ENCODE measurements at regions not wholly inside any gene's neighbourhood (a gene's known extent, or its start where the extent isn't known, plus 50 kb on each side); places are given as distances from the start of the nearest gene placed in this dataset.

DNA sequence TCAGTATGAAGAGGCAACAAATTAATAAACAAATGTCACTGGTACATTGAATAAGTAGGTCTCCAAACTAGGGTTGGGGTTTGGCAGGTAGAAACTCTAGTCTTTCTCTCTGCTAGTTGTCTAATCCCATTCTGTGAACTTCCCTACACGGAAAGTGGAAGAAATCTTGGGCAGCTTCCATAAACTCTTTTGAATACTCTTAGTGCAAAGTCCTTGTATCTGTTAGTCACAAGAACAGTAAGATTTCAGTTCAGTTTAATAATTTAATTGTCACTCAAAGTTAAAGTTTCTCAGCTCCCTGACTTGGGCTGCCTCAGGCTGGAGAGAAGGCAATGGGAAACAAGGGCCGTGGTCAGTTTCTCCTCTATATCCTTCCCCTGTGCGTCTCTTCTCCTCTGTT lies 135.4 kb upstream of the MDM1 start:
- Histone ChIP-seq H3K27ac (ENCODE audit: low read depth in 2 of 2, low read length in 2 of 2) (peak overlapping the region; percentile 55 to 67), H3K27me3 (ENCODE audit: control insufficient read depth, insufficient read depth, low read length) (no peaks in the 10 kb centered on the region), H3K4me3 (ENCODE audit: low read length in 3 of 3) (peak overlapping the region in 1 of 3 donors; percentile 29), H3K36me3 (ENCODE audit: control insufficient read depth in 2 of 3, insufficient read depth in 3 of 3, low read length in 3 of 3) (no peaks in the 10 kb centered on the region), H3K9ac (ENCODE audit: low read length in 3 of 3) (no peak overlapping the region), H3K4me1 (ENCODE audit: control insufficient read depth in 2 of 3, insufficient read depth in 2 of 3, low read depth in 1 of 3, low read length in 3 of 3) (no peaks in the 10 kb centered on the region), H3K9me3 (ENCODE audit: control insufficient read depth in 2 of 3, insufficient read depth in 1 of 3, low read length in 3 of 3) (no peaks in the 10 kb centered on the region)
- intact Hi-C loops (cut with DNase I): no loop called here
- TF ChIP-seq, protein P1, sequence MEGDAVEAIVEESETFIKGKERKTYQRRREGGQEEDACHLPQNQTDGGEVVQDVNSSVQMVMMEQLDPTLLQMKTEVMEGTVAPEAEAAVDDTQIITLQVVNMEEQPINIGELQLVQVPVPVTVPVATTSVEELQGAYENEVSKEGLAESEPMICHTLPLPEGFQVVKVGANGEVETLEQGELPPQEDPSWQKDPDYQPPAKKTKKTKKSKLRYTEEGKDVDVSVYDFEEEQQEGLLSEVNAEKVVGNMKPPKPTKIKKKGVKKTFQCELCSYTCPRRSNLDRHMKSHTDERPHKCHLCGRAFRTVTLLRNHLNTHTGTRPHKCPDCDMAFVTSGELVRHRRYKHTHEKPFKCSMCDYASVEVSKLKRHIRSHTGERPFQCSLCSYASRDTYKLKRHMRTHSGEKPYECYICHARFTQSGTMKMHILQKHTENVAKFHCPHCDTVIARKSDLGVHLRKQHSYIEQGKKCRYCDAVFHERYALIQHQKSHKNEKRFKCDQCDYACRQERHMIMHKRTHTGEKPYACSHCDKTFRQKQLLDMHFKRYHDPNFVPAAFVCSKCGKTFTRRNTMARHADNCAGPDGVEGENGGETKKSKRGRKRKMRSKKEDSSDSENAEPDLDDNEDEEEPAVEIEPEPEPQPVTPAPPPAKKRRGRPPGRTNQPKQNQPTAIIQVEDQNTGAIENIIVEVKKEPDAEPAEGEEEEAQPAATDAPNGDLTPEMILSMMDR (IDR thresholded peaks at IDR 0.05; ENCODE audit: borderline replicate concordance, extremely low read depth, insufficient read depth): no peak
- no peak for DNase-seq
- FAIRE-seq: no peak

DNA sequence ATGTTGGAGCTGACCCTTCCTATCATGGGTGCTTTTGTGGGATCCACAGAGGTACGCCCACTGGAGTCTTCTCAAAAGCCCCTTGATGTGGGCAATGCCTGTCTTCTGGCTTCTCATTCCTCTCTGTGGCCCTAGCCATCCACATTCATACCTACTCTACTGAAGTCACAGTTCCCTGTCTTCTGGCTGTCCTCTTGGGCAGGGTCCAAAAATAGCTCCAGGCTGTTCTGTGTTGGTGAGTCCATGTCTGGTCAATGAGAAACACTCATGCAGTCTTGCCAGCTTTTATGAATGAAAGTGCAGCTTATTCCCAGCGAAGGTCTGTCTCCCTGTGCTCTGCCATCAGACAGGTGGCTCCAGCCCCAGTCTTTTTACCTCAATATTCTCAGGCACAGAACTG lies 135.9 kb upstream of the MDM1 start:
- Histone ChIP-seq H3K27ac (ENCODE audit: low read depth in 2 of 2, low read length in 2 of 2) (peak overlapping the region; percentile 55 to 67), H3K9me3 (ENCODE audit: control insufficient read depth in 2 of 3, insufficient read depth in 1 of 3, low read length in 3 of 3) (no peaks in the 10 kb centered on the region), H3K4me1 (ENCODE audit: control insufficient read depth in 2 of 3, insufficient read depth in 2 of 3, low read depth in 1 of 3, low read length in 3 of 3) (no peaks in the 10 kb centered on the region), H3K36me3 (ENCODE audit: control insufficient read depth in 2 of 3, insufficient read depth in 3 of 3, low read length in 3 of 3) (no peaks in the 10 kb centered on the region), H3K27me3 (ENCODE audit: control insufficient read depth, insufficient read depth, low read length) (no peaks in the 10 kb centered on the region), H3K9ac (ENCODE audit: low read length in 3 of 3) (no peak overlapping the region), H3K4me3 (ENCODE audit: low read length in 3 of 3) (peak overlapping the region in 1 of 3 donors; percentile 29)
- intact Hi-C loops (cut with DNase I): no loop called here
- DNase-seq (no peak), FAIRE-seq (no peak)
- TF ChIP-seq, protein P1 (IDR thresholded peaks at IDR 0.05; ENCODE audit: borderline replicate concordance, extremely low read depth, insufficient read depth): no peak

GRCh38 chr12:68469113-68469512 lies 137.0 kb upstream of the MDM1 start:
- H3K36me3 ChIP-seq (ENCODE audit: control insufficient read depth in 2 of 3, insufficient read depth in 3 of 3, low read length in 3 of 3): no peaks in the 10 kb centered on the region
- DNase-seq (peak in 1 of 5 donors; percentile 33), FAIRE-seq (no peak)
- no peak overlapping the region for H3K4me3 ChIP-seq (ENCODE audit: low read length in 3 of 3)
- no peaks in the 10 kb centered on the region for H3K27me3 ChIP-seq (ENCODE audit: control insufficient read depth, insufficient read depth, low read length)
- intact Hi-C loops (cut with DNase I): no loop called here
- TF ChIP-seq, protein P1 (IDR thresholded peaks at IDR 0.05; ENCODE audit: borderline replicate concordance, extremely low read depth, insufficient read depth): no peak
- no peak overlapping the region for H3K27ac ChIP-seq (ENCODE audit: low read depth in 2 of 2, low read length in 2 of 2)
- H3K9me3 ChIP-seq (ENCODE audit: control insufficient read depth in 2 of 3, insufficient read depth in 1 of 3, low read length in 3 of 3): no peaks in the 10 kb centered on the region
- no peak overlapping the region for H3K9ac ChIP-seq (ENCODE audit: low read length in 3 of 3)
- H3K4me1 ChIP-seq (ENCODE audit: control insufficient read depth in 2 of 3, insufficient read depth in 2 of 3, low read depth in 1 of 3, low read length in 3 of 3): no peaks in the 10 kb centered on the region

- TF ChIP-seq, protein P1 (IDR thresholded peaks at IDR 0.05; ENCODE audit: borderline replicate concordance, extremely low read depth, insufficient read depth): no peak
- DNase-seq (no peak), FAIRE-seq (no peak)
- no peaks in the 10 kb centered on the region for H3K9me3 ChIP-seq (ENCODE audit: control insufficient read depth in 2 of 3, insufficient read depth in 1 of 3, low read length in 3 of 3)
- H3K9ac ChIP-seq (ENCODE audit: low read length in 3 of 3): no peak overlapping the region
- no peaks in the 10 kb centered on the region for H3K36me3 ChIP-seq (ENCODE audit: control insufficient read depth in 2 of 3, insufficient read depth in 3 of 3, low read length in 3 of 3)
- intact Hi-C loops (cut with DNase I): no loop called here
- no peaks in the 10 kb centered on the region for H3K27me3 ChIP-seq (ENCODE audit: control insufficient read depth, insufficient read depth, low read length)
- H3K4me1 ChIP-seq (ENCODE audit: control insufficient read depth in 2 of 3, insufficient read depth in 2 of 3, low read depth in 1 of 3, low read length in 3 of 3): no peaks in the 10 kb centered on the region
- H3K27ac ChIP-seq (ENCODE audit: low read depth in 2 of 2, low read length in 2 of 2): no peak overlapping the region
- H3K4me3 ChIP-seq (ENCODE audit: low read length in 3 of 3): no peak overlapping the region
Measured at GRCh38 chr12:68470664-68471328, 138.6 kb upstream of the MDM1 start.
